ENCODE measurements at regions not wholly inside any gene's neighbourhood (a gene's known extent, or its start where the extent isn't known, plus 50 kb on each side); places are given as distances from the start of the nearest gene placed in this dataset.

DNA sequence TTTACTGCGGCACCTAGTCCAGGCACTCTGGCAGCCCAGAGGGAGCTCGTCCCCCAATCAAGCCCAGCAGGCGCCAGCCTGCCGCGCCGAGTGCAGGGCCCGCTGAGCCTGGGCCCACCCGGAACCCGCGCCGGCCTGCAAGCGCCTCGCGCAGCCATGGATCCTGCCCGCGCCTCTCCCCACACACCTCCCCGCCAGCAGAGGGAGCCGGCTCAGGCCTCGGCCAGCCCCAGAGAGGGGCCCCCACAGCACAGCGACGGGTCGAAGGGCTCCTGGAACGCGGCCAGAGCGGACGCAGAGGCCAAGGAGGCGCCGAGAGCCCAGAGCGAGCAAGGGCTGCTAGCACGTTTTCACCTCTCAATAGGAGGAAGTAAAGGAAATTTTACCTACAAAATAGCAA, 767.0 kb downstream of the MRPL39 start:
- Histone ChIP-seq H3K27me3 (ENCODE audit: control insufficient read depth in 4 of 4, insufficient read depth in 4 of 4, low read length in 3 of 4) (no peaks in the 10 kb centered on the region), H3K9ac (ENCODE audit: low read depth in 1 of 2, low read length in 2 of 2) (no peak overlapping the region), H3K9me3 (ENCODE audit: control insufficient read depth in 4 of 4, low read length in 3 of 4) (no peaks in the 10 kb centered on the region), H3K4me3 (ENCODE audit: low read depth in 1 of 3, low read length in 3 of 3) (no peak overlapping the region), H3K4me1 (ENCODE audit: control insufficient read depth in 4 of 4, insufficient read depth in 4 of 4, low read length in 3 of 4) (no peaks in the 10 kb centered on the region), H3K36me3 (ENCODE audit: control insufficient read depth in 4 of 4, insufficient read depth in 3 of 4, low read depth in 1 of 4, low read length in 3 of 4) (no peaks in the 10 kb centered on the region), H3K27ac (ENCODE audit: low read depth in 1 of 2, low read length in 2 of 2) (no peak overlapping the region)
- no peak for DNase-seq (ENCODE audit: low spot score)
- 89% methylated on average over 30 of the region's 30 CpGs for WGBS
- TF ChIP-seq, protein P1, sequence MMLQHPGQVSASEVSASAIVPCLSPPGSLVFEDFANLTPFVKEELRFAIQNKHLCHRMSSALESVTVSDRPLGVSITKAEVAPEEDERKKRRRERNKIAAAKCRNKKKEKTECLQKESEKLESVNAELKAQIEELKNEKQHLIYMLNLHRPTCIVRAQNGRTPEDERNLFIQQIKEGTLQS (IDR thresholded peaks at IDR 0.05): no peak
- no peak for TF ChIP-seq TAF1 (conservative IDR thresholded peaks at IDR 0.05)
- no peak for TF ChIP-seq FOXA1 (IDR thresholded peaks at IDR 0.05)
- TF ChIP-seq, protein P2, sequence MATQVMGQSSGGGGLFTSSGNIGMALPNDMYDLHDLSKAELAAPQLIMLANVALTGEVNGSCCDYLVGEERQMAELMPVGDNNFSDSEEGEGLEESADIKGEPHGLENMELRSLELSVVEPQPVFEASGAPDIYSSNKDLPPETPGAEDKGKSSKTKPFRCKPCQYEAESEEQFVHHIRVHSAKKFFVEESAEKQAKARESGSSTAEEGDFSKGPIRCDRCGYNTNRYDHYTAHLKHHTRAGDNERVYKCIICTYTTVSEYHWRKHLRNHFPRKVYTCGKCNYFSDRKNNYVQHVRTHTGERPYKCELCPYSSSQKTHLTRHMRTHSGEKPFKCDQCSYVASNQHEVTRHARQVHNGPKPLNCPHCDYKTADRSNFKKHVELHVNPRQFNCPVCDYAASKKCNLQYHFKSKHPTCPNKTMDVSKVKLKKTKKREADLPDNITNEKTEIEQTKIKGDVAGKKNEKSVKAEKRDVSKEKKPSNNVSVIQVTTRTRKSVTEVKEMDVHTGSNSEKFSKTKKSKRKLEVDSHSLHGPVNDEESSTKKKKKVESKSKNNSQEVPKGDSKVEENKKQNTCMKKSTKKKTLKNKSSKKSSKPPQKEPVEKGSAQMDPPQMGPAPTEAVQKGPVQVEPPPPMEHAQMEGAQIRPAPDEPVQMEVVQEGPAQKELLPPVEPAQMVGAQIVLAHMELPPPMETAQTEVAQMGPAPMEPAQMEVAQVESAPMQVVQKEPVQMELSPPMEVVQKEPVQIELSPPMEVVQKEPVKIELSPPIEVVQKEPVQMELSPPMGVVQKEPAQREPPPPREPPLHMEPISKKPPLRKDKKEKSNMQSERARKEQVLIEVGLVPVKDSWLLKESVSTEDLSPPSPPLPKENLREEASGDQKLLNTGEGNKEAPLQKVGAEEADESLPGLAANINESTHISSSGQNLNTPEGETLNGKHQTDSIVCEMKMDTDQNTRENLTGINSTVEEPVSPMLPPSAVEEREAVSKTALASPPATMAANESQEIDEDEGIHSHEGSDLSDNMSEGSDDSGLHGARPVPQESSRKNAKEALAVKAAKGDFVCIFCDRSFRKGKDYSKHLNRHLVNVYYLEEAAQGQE (IDR thresholded peaks at IDR 0.05): no peak

DNA sequence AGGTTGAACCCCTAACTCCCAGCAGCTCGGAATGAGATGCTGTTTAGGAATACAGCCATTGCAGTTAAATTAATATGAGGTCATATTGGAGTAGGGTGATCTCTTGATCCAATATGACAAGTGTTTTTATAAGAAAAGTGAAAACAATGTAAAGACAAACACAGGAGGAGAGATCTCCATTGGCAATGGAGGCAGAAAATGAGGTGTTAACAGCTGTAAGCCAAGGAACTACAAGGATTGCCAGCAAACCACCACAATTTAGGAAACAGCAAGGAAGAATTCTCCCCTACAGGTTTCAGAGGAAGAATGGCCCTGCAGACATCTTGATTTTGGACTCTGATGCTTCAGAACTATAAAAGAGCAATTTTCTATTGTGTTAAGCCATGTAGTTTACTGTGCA, 774.3 kb downstream of the MRPL39 start:
- TF ChIP-seq SP1 (IDR thresholded peaks at IDR 0.05) (no peak), YY1 (IDR thresholded peaks at IDR 0.05) (no peak), FOXA1 (IDR thresholded peaks at IDR 0.05) (no peak), EGR1 (IDR thresholded peaks at IDR 0.05; ENCODE audit: low read depth in 2 of 2) (no peak)
- TF ChIP-seq, protein P3, sequence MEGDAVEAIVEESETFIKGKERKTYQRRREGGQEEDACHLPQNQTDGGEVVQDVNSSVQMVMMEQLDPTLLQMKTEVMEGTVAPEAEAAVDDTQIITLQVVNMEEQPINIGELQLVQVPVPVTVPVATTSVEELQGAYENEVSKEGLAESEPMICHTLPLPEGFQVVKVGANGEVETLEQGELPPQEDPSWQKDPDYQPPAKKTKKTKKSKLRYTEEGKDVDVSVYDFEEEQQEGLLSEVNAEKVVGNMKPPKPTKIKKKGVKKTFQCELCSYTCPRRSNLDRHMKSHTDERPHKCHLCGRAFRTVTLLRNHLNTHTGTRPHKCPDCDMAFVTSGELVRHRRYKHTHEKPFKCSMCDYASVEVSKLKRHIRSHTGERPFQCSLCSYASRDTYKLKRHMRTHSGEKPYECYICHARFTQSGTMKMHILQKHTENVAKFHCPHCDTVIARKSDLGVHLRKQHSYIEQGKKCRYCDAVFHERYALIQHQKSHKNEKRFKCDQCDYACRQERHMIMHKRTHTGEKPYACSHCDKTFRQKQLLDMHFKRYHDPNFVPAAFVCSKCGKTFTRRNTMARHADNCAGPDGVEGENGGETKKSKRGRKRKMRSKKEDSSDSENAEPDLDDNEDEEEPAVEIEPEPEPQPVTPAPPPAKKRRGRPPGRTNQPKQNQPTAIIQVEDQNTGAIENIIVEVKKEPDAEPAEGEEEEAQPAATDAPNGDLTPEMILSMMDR (IDR thresholded peaks at IDR 0.05; ENCODE audit: low read depth, low read length, missing input control): no peak
- Histone ChIP-seq H3K36me3 (ENCODE audit: control insufficient read depth in 4 of 4, insufficient read depth in 3 of 4, low read depth in 1 of 4, low read length in 3 of 4) (no peaks in the 10 kb centered on the region), H3K9ac (ENCODE audit: low read depth in 1 of 2, low read length in 2 of 2) (no peak overlapping the region), H3K27me3 (ENCODE audit: control insufficient read depth in 4 of 4, insufficient read depth in 4 of 4, low read length in 3 of 4) (no peaks in the 10 kb centered on the region), H3K4me3 (ENCODE audit: low read depth in 1 of 3, low read length in 3 of 3) (no peak overlapping the region), H3K9me3 (ENCODE audit: control insufficient read depth in 4 of 4, low read length in 3 of 4) (no peaks in the 10 kb centered on the region), H3K4me1 (ENCODE audit: control insufficient read depth in 4 of 4, insufficient read depth in 4 of 4, low read length in 3 of 4) (no peaks in the 10 kb centered on the region), H3K27ac (ENCODE audit: low read depth in 1 of 2, low read length in 2 of 2) (no peak overlapping the region)
- 61% methylated on average over 1 of the region's 1 CpG for WGBS
- no peak for DNase-seq (ENCODE audit: low spot score)

DNA sequence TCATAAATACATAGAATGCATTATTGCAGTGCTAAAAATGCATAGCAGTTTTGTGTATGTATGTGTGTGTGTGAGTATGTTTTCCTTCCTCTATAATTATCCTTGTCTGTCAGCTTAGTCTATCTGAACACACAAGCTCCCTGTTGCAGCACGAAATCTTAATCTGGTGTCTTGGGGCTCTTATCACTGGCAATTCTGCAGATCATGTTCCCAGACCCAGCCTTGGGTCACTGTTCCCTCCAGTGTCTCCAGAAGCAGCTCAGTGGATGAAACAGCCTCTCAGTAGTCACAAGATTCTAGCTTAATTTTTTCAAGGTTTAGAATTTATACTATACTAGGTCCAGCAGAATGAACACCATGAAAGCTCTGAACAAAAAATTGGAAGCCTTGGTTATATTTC, 777.9 kb downstream of the MRPL39 start:
- no peak overlapping the region for H3K4me3 ChIP-seq (ENCODE audit: low read depth in 1 of 3, low read length in 3 of 3)
- no peaks in the 10 kb centered on the region for H3K27me3 ChIP-seq (ENCODE audit: control insufficient read depth in 4 of 4, insufficient read depth in 4 of 4, low read length in 3 of 4)
- H3K9ac ChIP-seq (ENCODE audit: low read depth in 1 of 2, low read length in 2 of 2): no peak overlapping the region
- no peaks in the 10 kb centered on the region for H3K4me1 ChIP-seq (ENCODE audit: control insufficient read depth in 4 of 4, insufficient read depth in 4 of 4, low read length in 3 of 4)
- H3K27ac ChIP-seq (ENCODE audit: low read depth in 1 of 2, low read length in 2 of 2): no peak overlapping the region
- DNase-seq (ENCODE audit: low spot score): no peak
- WGBS: 19% methylated on average over 1 of the region's 1 CpG
- H3K36me3 ChIP-seq (ENCODE audit: control insufficient read depth in 4 of 4, insufficient read depth in 3 of 4, low read depth in 1 of 4, low read length in 3 of 4): no peaks in the 10 kb centered on the region
- no peaks in the 10 kb centered on the region for H3K9me3 ChIP-seq (ENCODE audit: control insufficient read depth in 4 of 4, low read length in 3 of 4)
- TF ChIP-seq, protein P1 (IDR thresholded peaks at IDR 0.05): no peak
- TF ChIP-seq, protein P3 (IDR thresholded peaks at IDR 0.05; ENCODE audit: low read depth, low read length, missing input control): no peak
- TF ChIP-seq SP1 (IDR thresholded peaks at IDR 0.05) (no peak), RXRA (IDR thresholded peaks at IDR 0.05) (no peak), NR2F2 (IDR thresholded peaks at IDR 0.05) (no peak), EGR1 (IDR thresholded peaks at IDR 0.05; ENCODE audit: low read depth in 2 of 2) (no peak), YY1 (IDR thresholded peaks at IDR 0.05) (no peak), RAD21 (IDR thresholded peaks at IDR 0.05) (no peak), FOXA1 (IDR thresholded peaks at IDR 0.05) (no peak), GABPA (IDR thresholded peaks at IDR 0.05 in 1 of 2, conservative IDR thresholded peaks at IDR 0.05 in 1 of 2) (no peak)
- TF ChIP-seq, protein P2 (IDR thresholded peaks at IDR 0.05): no peak
